Immature natural killer cell (primary cell): ENCODE measurements at regions not wholly inside any gene's neighbourhood (a gene's known extent, or its start where the extent isn't known, plus 50 kb on each side); places are given as distances from the start of the nearest gene placed in this dataset.

Source experiments
- DNase-seq, 3 donors: peaks; one replicate each; pipeline ENCODE4 v3.0.0; 2022; ENCODE audit warnings: mixed read lengths in 1 of 3
- H3K27ac Mint-ChIP-seq, 6 donors: one replicate each; pipeline ENCODE4 v1.8.0; 2020; ENCODE audit warnings: mixed read lengths in 6 of 6, mild to moderate bottlenecking in 5 of 6, inconsistent platforms in 4 of 6, moderate library complexity in 3 of 6
- H3K27me3 Mint-ChIP-seq, 3 donors: one replicate each; pipeline ENCODE4 v1.8.0; 2020 to 2021; ENCODE audit warnings: low read depth in 3 of 3, mild to moderate bottlenecking in 3 of 3, mixed read lengths in 3 of 3, moderate library complexity in 3 of 3, inconsistent platforms in 1 of 3
- H3K36me3 Mint-ChIP-seq, 3 donors: one replicate each; pipeline ENCODE4 v1.8.0; 2020; ENCODE audit warnings: mixed read lengths in 3 of 3, inconsistent platforms in 2 of 3, mild to moderate bottlenecking in 2 of 3
- H3K4me1 Mint-ChIP-seq, 2 donors: one replicate each; pipeline ENCODE4 v1.8.0; 2020; ENCODE audit warnings: inconsistent platforms in 2 of 2, mild to moderate bottlenecking in 2 of 2, mixed read lengths in 2 of 2, moderate library complexity in 1 of 2
- H3K4me3 Mint-ChIP-seq, 5 donors: one replicate each; pipeline ENCODE4 v1.8.0; 2020; ENCODE audit warnings: mild to moderate bottlenecking in 5 of 5, mixed read lengths in 5 of 5, inconsistent platforms in 3 of 5, moderate library complexity in 3 of 5
- H3K9me3 Mint-ChIP-seq, 6 donors: one replicate each; pipeline ENCODE4 v1.8.0; 2020; ENCODE audit warnings: mild to moderate bottlenecking in 6 of 6, mixed read lengths in 6 of 6, inconsistent platforms in 4 of 6, moderate library complexity in 3 of 6

DNA sequence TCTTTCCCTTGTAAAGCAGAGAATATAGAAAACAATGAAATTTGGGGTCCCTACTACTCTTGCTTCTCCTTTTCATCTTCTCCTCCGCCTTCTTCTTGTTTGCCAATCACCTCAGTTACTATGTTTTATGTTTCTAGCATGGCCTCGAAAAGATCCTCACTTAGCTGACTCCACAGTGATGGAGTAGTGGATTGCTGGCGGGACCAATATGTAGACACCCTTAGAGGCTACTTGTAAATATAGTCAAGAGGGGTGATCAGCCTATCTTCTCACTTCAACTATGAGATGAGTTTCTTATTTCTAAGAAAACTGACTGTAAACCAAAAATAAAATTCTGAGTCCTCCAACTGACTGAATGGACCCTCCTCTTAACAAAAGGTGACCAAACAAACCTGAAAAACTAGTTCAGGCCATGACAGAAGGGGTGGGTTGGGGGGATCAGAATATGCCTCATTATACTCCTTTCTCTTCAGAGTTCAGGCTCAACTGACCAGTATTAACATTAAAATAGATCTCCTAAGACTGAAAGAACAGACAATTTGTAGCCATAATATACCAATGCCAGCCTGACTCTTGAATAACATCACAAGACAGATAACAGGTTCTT, 829.0 kb downstream of the TLE4 start:
- no peak for DNase-seq
- Mint-ChIP-seq H3K4me3 (no peak overlapping the region), H3K9me3 (peaks cover 0 to 28% (median 13%) of the 10 kb centered on the region in 6 donors), H3K27ac (no peak overlapping the region), H3K36me3 (no peaks in the 10 kb centered on the region), H3K4me1 (no peaks in the 10 kb centered on the region), H3K27me3 (no peaks in the 10 kb centered on the region)

DNA sequence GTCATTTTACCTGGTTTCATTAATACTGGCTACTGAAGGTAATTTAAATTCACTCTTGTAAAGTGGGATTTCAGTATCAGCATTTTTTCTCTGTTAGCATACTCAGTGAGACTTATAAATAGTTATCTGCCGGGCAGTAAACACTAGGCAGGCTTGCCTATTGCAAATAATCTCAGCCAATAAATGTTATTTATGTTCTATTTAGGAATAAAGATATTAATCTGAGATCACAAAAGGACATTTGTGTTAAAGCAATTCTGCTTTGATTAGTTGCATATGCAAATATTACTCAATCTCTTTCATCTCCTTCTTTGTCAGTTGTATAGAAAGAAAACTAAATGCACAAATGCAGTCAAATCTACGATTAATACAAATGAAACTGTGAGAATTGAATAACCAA, 827.8 kb downstream of the TLE4 start:
- Mint-ChIP-seq H3K9me3 (peaks cover 0 to 24% (median 12%) of the 10 kb centered on the region in 6 donors), H3K27me3 (no peaks in the 10 kb centered on the region), H3K36me3 (no peaks in the 10 kb centered on the region), H3K27ac (no peak overlapping the region), H3K4me3 (no peak overlapping the region), H3K4me1 (no peaks in the 10 kb centered on the region)
- DNase-seq: no peak

DNA sequence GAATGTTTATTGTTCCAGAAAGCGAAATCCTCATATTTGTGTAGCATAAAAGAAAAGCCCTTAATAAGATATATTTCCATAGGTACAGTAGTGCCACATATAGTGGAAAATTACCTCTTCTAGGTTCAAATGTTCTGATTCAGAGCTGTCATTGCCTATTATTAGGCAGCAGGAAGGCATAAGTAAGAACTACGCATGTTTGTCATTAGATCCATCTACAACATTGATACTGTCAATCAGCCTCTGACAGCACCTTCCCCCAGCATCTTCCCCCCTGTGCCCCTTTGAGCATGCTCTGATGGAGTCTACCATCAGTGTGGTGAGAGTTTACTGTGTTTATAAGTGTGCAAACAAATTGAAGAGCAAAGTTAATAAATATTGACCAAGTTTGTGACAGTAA, 816.1 kb downstream of the TLE4 start:
- H3K4me3 Mint-ChIP-seq: no peak overlapping the region
- H3K36me3 Mint-ChIP-seq: no peaks in the 10 kb centered on the region
- H3K27me3 Mint-ChIP-seq: no peaks in the 10 kb centered on the region
- H3K4me1 Mint-ChIP-seq: no peaks in the 10 kb centered on the region
- no peak overlapping the region for H3K27ac Mint-ChIP-seq
- H3K9me3 Mint-ChIP-seq: peaks cover 0 to 14% (median 3%) of the 10 kb centered on the region in 6 donors
- no peak for DNase-seq

DNA sequence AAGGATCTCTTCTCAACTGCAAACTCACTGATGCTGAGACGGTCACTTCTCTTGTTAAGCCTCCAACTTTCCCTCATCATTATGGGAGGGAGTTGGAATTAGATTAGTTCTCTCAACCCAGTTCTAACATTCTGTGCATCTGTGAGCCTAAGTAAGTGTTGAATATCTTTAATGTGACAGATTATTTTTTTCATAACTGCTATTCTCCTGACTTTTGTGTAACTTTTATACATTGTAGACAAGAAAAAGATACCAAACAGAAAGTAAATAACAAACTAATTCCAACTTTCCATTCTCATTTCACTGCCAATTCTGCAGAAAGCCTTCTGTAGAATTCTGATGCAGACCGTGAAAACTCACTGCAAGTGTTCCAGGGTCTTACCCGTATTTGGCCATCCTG, 813.5 kb downstream of the TLE4 start:
- H3K27me3 Mint-ChIP-seq: no peaks in the 10 kb centered on the region
- peaks cover 0 to 17% (median 3%) of the 10 kb centered on the region in 6 donors for H3K9me3 Mint-ChIP-seq
- H3K36me3 Mint-ChIP-seq: no peaks in the 10 kb centered on the region
- no peaks in the 10 kb centered on the region for H3K4me1 Mint-ChIP-seq
- no peak overlapping the region for H3K27ac Mint-ChIP-seq
- no peak for DNase-seq
- H3K4me3 Mint-ChIP-seq: no peak overlapping the region

DNA sequence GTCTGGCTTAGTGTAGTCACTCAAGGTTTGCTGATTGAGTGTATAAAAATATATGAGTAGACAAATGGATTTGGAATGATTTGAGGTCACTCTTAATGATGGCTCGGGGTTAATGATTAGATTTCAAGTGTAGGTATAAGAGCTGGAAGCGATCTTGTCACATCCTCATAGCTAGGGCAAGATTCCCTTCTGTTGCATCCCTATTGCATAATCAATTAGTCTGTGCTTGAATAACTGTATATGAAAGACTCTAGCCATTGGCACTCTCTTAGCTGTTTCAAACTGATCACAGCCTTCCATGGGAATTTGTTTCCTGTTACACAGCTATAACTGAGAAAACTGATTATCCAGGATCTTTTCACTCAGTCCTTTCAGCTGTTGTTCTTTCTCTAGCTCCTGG, 811.6 kb downstream of the TLE4 start:
- Mint-ChIP-seq H3K27me3 (peaks cover 0 to 2% (median 0%) of the 10 kb centered on the region in 3 donors), H3K4me3 (no peak overlapping the region), H3K9me3 (peaks cover 2 to 26% (median 7%) of the 10 kb centered on the region in 6 donors), H3K4me1 (no peaks in the 10 kb centered on the region), H3K36me3 (no peaks in the 10 kb centered on the region), H3K27ac (no peak overlapping the region)
- DNase-seq: no peak

DNA sequence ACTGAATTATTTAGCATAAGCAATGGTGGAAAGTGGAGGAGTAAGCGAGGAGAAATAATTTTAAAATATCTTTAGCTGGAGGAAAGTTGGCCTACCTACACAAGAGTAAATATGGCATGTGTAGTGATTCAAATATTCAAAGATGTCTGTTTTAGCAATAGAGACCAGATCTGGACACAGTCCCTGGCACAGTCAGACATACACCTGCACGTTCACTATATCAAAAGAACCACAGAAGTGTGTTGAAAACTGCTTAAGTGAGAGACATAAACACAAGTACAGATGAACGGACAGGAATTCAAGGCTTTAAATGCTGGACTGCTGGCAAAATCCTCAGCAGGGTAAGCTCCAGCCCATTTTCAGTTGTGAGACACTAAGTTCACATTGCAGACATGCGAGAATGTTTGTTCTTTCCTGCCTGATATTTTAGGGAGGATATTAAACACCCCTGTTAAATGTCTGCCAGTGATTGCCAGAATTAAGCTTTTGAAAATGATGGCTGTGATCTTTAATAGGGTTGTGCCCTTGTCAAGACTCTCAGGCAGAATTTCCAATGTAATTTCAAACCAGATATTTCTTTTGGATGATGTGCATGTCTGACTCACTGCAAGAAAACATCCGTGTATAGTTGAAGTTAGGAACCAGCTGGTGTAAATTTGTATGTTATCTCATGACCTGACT, 810.6 kb downstream of the TLE4 start:
- Mint-ChIP-seq H3K27me3 (peaks cover 0 to 2% (median 0%) of the 10 kb centered on the region in 3 donors), H3K4me1 (no peaks in the 10 kb centered on the region), H3K9me3 (peaks cover 2 to 30% (median 7%) of the 10 kb centered on the region in 6 donors), H3K36me3 (no peaks in the 10 kb centered on the region), H3K27ac (no peak overlapping the region), H3K4me3 (no peak overlapping the region)
- no peak for DNase-seq

DNA sequence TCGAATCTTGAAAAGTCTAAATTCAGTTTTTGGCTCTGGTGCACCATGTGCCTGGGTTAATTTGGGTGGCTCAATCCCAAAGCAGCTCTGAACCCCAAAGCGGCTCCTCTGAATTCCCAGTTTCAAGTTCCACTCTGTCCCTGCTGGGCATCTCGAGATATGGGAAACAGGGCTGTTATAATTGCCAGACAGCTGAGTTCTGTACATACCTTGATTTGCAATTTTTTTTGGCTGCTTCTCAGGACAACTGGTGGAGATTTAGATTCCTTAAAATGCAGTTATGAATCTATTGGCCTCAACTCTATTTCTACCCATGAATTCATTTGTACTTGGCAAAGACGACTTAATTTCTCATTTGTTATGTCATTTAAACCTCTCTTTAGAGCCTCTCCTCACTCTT, 808.5 kb downstream of the TLE4 start:
- Mint-ChIP-seq H3K27me3 (peaks cover 0 to 2% (median 0%) of the 10 kb centered on the region in 3 donors), H3K9me3 (peaks cover 2 to 25% (median 7%) of the 10 kb centered on the region in 6 donors), H3K27ac (no peak overlapping the region), H3K4me3 (no peak overlapping the region), H3K36me3 (no peaks in the 10 kb centered on the region), H3K4me1 (no peaks in the 10 kb centered on the region)
- no peak for DNase-seq

DNA sequence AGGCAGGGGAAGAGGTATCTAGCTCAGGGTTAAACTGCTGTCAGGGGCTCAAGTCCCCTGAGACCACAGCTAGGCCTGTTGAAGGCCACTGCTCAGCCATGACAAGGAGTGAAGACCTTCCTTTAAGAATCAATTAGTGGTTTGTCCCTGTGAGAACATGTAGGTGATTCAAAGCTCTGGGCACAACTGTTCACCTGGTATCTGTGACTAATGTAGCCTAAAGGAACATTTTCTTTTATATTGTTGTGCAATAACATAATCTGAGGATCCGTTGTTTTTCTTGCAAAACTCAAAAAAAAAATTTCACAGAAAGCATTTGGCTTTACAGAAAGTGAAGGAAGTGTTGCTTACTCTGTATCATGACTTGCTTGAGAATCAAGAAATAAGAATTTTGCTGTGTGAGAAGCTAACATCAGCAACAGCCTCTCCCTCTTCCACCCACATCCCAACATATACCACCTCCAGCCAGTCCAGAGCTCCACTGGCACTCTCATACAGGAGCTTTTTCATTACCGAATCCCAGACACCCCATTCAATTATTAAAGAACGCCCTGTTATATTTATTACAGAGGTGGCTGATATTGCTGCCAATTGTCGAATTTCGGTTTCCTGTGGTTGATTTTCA, 807.0 kb downstream of the TLE4 start:
- Mint-ChIP-seq H3K36me3 (no peaks in the 10 kb centered on the region), H3K4me3 (no peak overlapping the region), H3K4me1 (no peaks in the 10 kb centered on the region), H3K9me3 (peaks cover 2 to 32% (median 8%) of the 10 kb centered on the region in 6 donors), H3K27me3 (peaks cover 0 to 2% (median 0%) of the 10 kb centered on the region in 3 donors), H3K27ac (no peak overlapping the region)
- no peak for DNase-seq

DNA sequence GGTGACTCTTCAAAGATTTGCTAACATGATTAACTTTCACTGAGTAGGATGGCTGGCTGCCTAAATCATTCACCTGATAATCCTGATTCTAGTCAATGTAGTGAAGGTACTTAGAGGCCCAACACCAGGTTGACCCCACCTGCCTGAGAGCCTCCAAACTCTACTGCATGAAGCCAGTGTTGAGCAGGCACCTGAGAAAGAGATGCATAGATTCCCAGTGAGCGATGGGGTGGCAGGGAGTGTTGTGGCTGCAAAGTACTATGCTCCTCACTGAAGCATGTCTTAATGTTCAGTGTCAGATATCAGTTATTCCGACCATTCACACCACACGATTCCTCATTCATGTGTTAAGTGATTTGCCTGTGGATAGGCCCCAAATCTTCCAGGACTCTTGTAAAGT, 804.4 kb downstream of the TLE4 start:
- DNase-seq: no peak
- Mint-ChIP-seq H3K9me3 (peaks cover 5 to 45% (median 11%) of the 10 kb centered on the region in 6 donors), H3K4me1 (no peaks in the 10 kb centered on the region), H3K27me3 (peaks cover 0 to 2% (median 0%) of the 10 kb centered on the region in 3 donors), H3K4me3 (no peak overlapping the region), H3K27ac (no peak overlapping the region), H3K36me3 (no peaks in the 10 kb centered on the region)

DNA sequence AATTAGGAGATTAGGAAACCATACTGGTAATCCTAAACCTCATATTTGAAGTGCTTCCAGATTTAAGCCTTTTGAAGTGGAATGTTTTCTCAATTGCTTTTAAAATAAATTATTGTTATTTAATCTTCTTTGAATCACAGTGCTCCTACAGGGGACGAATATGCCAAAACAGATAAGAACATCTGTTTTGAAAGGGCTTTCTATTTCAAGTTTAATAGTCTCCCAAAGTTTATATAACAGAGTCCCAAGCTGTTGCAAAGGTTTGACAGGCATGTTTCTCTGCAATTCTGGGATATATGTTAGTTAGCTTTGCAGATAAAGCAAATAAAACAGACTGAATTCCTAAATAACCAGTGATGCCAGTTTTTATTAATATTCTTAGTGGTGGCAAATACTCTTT, 803.7 kb downstream of the TLE4 start:
- Mint-ChIP-seq H3K36me3 (no peaks in the 10 kb centered on the region), H3K4me3 (no peak overlapping the region), H3K27ac (no peak overlapping the region), H3K9me3 (peaks cover 5 to 45% (median 11%) of the 10 kb centered on the region in 6 donors), H3K27me3 (peaks cover 0 to 2% (median 0%) of the 10 kb centered on the region in 3 donors), H3K4me1 (no peaks in the 10 kb centered on the region)
- no peak for DNase-seq

DNA sequence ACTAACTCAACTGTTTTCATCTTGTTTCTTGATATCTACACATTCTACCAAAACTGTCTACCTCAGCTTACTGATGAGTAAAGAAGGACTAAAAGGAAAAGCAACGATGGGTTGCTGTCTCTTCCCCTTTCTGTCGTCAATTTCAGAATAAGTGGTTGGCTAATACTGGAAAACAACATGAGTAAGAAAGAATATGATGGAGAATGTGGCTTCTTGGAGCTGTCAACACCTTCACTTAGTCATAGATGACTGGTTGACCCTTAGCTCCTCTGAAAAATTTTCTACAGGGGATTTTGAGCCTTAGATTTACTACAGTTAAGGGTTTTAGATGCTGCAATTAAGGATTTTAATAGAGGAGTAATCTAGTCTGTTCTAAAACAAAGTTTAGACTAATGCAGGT, 797.9 kb downstream of the TLE4 start:
- Mint-ChIP-seq H3K27ac (no peak overlapping the region), H3K9me3 (peaks cover 3 to 44% (median 13%) of the 10 kb centered on the region in 6 donors), H3K4me3 (no peak overlapping the region), H3K4me1 (no peaks in the 10 kb centered on the region), H3K27me3 (no peaks in the 10 kb centered on the region), H3K36me3 (no peaks in the 10 kb centered on the region)
- no peak for DNase-seq

DNA sequence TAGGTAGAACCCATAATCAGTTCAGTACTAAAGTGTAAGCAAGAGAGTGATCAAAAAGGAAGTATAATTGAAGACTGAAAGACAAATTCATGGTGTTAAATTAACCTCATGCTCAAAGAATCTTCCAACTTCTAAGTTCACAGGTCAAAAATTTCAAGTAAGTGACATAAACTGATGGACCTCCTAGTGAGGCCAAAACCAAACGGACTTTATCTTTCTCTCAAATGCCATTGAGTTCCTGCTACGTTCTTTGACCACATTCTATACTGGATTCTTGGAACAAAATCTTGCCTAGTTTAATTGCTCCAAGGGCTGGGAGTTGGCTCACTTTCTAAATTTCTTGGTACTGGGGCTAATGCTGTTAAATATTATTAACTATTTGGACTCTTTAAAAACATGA, 794.9 kb downstream of the TLE4 start:
- Mint-ChIP-seq H3K4me3 (no peak overlapping the region), H3K9me3 (peaks cover 0 to 33% (median 12%) of the 10 kb centered on the region in 6 donors), H3K36me3 (no peaks in the 10 kb centered on the region), H3K27me3 (no peaks in the 10 kb centered on the region), H3K27ac (no peak overlapping the region), H3K4me1 (no peaks in the 10 kb centered on the region)
- DNase-seq: no peak

DNA sequence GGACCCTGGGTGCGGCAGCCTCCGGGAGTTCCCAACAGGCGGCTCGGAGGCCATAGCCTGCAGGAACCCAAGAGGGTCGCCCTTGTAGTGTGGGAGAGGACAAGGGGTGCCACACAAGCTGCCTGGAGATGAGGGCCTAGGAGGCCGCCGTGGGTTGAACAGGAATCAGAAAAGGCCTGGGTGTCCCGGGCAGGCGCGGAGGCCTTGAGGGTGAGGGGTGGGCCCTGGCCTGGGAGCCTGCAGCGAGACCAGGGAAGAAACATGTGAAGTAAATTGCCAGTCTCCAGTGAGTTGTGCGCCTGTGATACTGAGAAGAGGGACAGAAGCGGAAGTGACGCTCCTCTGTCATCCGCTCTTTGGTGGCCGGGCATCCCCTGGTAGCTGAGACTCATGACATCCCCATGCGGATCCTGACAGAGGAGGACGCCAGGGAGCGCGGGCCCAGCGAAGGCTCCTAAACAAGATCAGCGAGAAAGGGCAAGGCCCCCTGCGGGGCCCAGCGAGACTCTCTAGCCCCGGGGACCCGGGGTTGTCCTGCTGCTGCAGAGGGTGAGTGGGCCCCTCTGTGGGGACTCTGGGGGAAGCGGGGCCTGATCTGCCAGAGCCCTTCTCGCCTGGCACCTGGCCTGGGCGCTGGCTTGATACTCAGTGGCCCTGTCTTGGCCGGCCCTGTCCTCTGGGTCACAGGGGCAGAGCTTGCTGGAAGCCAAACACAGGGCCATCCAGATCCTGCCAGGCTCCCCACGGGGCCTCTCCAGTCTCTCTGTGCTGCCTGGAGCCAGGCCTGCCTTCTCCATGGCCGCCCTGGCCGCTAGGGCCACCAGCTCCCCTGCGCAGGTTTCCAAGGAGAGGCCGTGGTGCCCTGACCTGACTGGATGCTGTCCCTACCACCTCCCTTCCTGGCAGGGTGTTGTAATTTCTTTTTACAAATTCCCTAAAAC, 788.4 kb downstream of the TLE4 start:
- no peak overlapping the region for H3K27ac Mint-ChIP-seq
- H3K36me3 Mint-ChIP-seq: peaks cover 0 to 4% (median 0%) of the 10 kb centered on the region in 3 donors
- no peak for DNase-seq
- H3K4me1 Mint-ChIP-seq: no peaks in the 10 kb centered on the region
- peaks cover 6 to 44% (median 13%) of the 10 kb centered on the region in 6 donors for H3K9me3 Mint-ChIP-seq
- H3K27me3 Mint-ChIP-seq: peaks cover 0 to 6% (median 0%) of the 10 kb centered on the region in 3 donors
- no peak overlapping the region for H3K4me3 Mint-ChIP-seq
